Skeletal muscle satellite cell (primary cell): ENCODE measurements at regions not wholly inside any gene's neighbourhood (a gene's known extent, or its start where the extent isn't known, plus 50 kb on each side); places are given as distances from the start of the nearest gene placed in this dataset.
A peak's percentile ranks its signal among the peaks of the same experiment; 100 is the strongest.

Experiments used
- H3K27me3 ChIP-seq: 2 replicates; pipeline ENCODE4 v1.7.0; 2013; ENCODE audit warnings: low read length; ENCODE audit not compliant: control insufficient read depth, insufficient read depth
- H3K36me3 ChIP-seq: 2 replicates; pipeline ENCODE4 v1.7.0; 2013; ENCODE audit warnings: mild to moderate bottlenecking, control low read depth, low read length; ENCODE audit not compliant: insufficient read depth
- H3K4me1 ChIP-seq: 2 replicates; pipeline ENCODE4 v1.7.0; 2013; ENCODE audit warnings: low read length; ENCODE audit not compliant: control insufficient read depth, insufficient read depth
- H3K4me2 ChIP-seq: 2 replicates; pipeline ENCODE4 v1.7.0; 2013; ENCODE audit warnings: mild to moderate bottlenecking, low read length
- H3K4me3 ChIP-seq: 2 replicates; pipeline ENCODE4 v1.7.0; 2013; ENCODE audit warnings: low read length
- H3K9ac ChIP-seq: 2 replicates; pipeline ENCODE4 v1.7.0; 2013; ENCODE audit warnings: mild to moderate bottlenecking, low read depth, low read length, moderate library complexity
- H3K9me3 ChIP-seq: replicated peaks from 2 replicates; pipeline ENCODE4 v1.7.0; 2013; ENCODE audit warnings: mild to moderate bottlenecking, control low read depth, low read length

GRCh38 chr10:3533296-3533695 is 251.7 kb downstream of the KLF6 start:
- no peak overlapping the region for H3K4me3 ChIP-seq
- H3K9ac ChIP-seq: no peak overlapping the region
- H3K9me3 ChIP-seq: no peaks in the 10 kb centered on the region
- no peak overlapping the region for H3K4me2 ChIP-seq
- peaks cover 8% of the 10 kb centered on the region for H3K4me1 ChIP-seq
- H3K36me3 ChIP-seq: no peaks in the 10 kb centered on the region
- no peaks in the 10 kb centered on the region for H3K27me3 ChIP-seq

- Histone ChIP-seq H3K4me1 (peaks cover 4% of the 10 kb centered on the region), H3K4me3 (no peak overlapping the region), H3K36me3 (no peaks in the 10 kb centered on the region), H3K27me3 (no peaks in the 10 kb centered on the region), H3K9me3 (no peaks in the 10 kb centered on the region), H3K4me2 (peak overlapping the region; percentile 34), H3K9ac (no peak overlapping the region)
Observed at GRCh38 chr10:3532644-3533043, 252.4 kb downstream of the KLF6 start.

- Histone ChIP-seq H3K9me3 (no peaks in the 10 kb centered on the region), H3K4me3 (no peak overlapping the region), H3K36me3 (no peaks in the 10 kb centered on the region), H3K4me2 (no peak overlapping the region), H3K9ac (no peak overlapping the region), H3K4me1 (peaks cover 12% of the 10 kb centered on the region), H3K27me3 (no peaks in the 10 kb centered on the region)
Observed at GRCh38 chr10:3531670-3532069, 253.3 kb downstream of the KLF6 start.

GRCh38 chr10:3530783-3531645 is 254.0 kb downstream of the KLF6 start:
- Histone ChIP-seq H3K4me1 (peaks cover 19% of the 10 kb centered on the region), H3K4me2 (no peak overlapping the region)

GRCh38 chr10:3530346-3530745 is 254.7 kb downstream of the KLF6 start:
- H3K4me2 ChIP-seq: no peak overlapping the region
- H3K4me3 ChIP-seq: no peak overlapping the region
- H3K9me3 ChIP-seq: no peaks in the 10 kb centered on the region
- no peak overlapping the region for H3K9ac ChIP-seq
- H3K27me3 ChIP-seq: no peaks in the 10 kb centered on the region
- no peaks in the 10 kb centered on the region for H3K36me3 ChIP-seq
- H3K4me1 ChIP-seq: peaks cover 25% of the 10 kb centered on the region

More at GRCh38 chr10:3530783-3531645, 254.0 kb downstream of the KLF6 start:
- no peak overlapping the region for H3K9ac ChIP-seq
- H3K27me3 ChIP-seq: no peaks in the 10 kb centered on the region
- no peaks in the 10 kb centered on the region for H3K36me3 ChIP-seq
- no peaks in the 10 kb centered on the region for H3K9me3 ChIP-seq
- no peak overlapping the region for H3K4me3 ChIP-seq

GRCh38 chr10:3529691-3530090 is 255.3 kb downstream of the KLF6 start:
- Histone ChIP-seq H3K36me3 (no peaks in the 10 kb centered on the region), H3K27me3 (no peaks in the 10 kb centered on the region), H3K4me1 (peaks cover 27% of the 10 kb centered on the region), H3K9ac (no peak overlapping the region), H3K4me3 (no peak overlapping the region), H3K4me2 (no peak overlapping the region), H3K9me3 (no peaks in the 10 kb centered on the region)

- Histone ChIP-seq H3K9me3 (no peaks in the 10 kb centered on the region), H3K4me3 (no peak overlapping the region), H3K36me3 (no peaks in the 10 kb centered on the region), H3K4me2 (no peak overlapping the region), H3K9ac (no peak overlapping the region), H3K4me1 (peaks cover 27% of the 10 kb centered on the region), H3K27me3 (no peaks in the 10 kb centered on the region)
Observed at GRCh38 chr10:3528823-3529403, 256.1 kb downstream of the KLF6 start.

GRCh38 chr10:3528271-3528670 is 256.7 kb downstream of the KLF6 start:
- Histone ChIP-seq H3K4me2 (no peak overlapping the region), H3K27me3 (no peaks in the 10 kb centered on the region), H3K9me3 (no peaks in the 10 kb centered on the region), H3K9ac (no peak overlapping the region), H3K36me3 (no peaks in the 10 kb centered on the region), H3K4me3 (no peak overlapping the region), H3K4me1 (peaks cover 27% of the 10 kb centered on the region)

GRCh38 chr10:3527869-3528268 is 257.1 kb downstream of the KLF6 start:
- Histone ChIP-seq H3K9ac (no peak overlapping the region), H3K27me3 (no peaks in the 10 kb centered on the region), H3K4me3 (no peak overlapping the region), H3K4me1 (peaks cover 26% of the 10 kb centered on the region), H3K36me3 (no peaks in the 10 kb centered on the region), H3K4me2 (no peak overlapping the region), H3K9me3 (no peaks in the 10 kb centered on the region)

- no peaks in the 10 kb centered on the region for H3K36me3 ChIP-seq
- no peaks in the 10 kb centered on the region for H3K9me3 ChIP-seq
- peak overlapping the region; percentile 41 for H3K4me2 ChIP-seq
- peak overlapping the region; percentile 66 for H3K9ac ChIP-seq
- H3K4me1 ChIP-seq: peaks cover 23% of the 10 kb centered on the region
- H3K27me3 ChIP-seq: no peaks in the 10 kb centered on the region
- H3K4me3 ChIP-seq: peak overlapping the region; percentile 30
Observed at GRCh38 chr10:3526727-3527501, 258.1 kb downstream of the KLF6 start.

- Histone ChIP-seq H3K4me3 (peak overlapping the region; percentile 30), H3K36me3 (no peaks in the 10 kb centered on the region), H3K9me3 (no peaks in the 10 kb centered on the region), H3K27me3 (no peaks in the 10 kb centered on the region), H3K9ac (peak overlapping the region; percentile 66), H3K4me2 (peak overlapping the region; percentile 41), H3K4me1 (peaks cover 23% of the 10 kb centered on the region)
Observed at GRCh38 chr10:3525832-3526449, 259.1 kb downstream of the KLF6 start.
